GM13977 (cell line): ENCODE measurements at regions not wholly inside any gene's neighbourhood (a gene's known extent, or its start where the extent isn't known, plus 50 kb on each side); places are given as distances from the start of the nearest gene placed in this dataset.

Experiments
- DNase-seq: peaks from one replicate; pipeline ENCODE4 v3.0.0; 2012; ENCODE audit warnings: low spot score
- in situ Hi-C: fragments of 300-500 bp; cut with MboI; formaldehyde crosslinking; loops from one replicate; pipeline ENCODE4 v1.12.0; 2022; ENCODE audit warnings: low sequenced_read_pairs, low pct_unique_long_range_greater_than_20kb, mixed read lengths, inconsistent platforms; ENCODE audit not compliant: unreplicated experiment
- TF ChIP-seq, protein P1 (sequence below): IDR thresholded peaks from 2 replicates; pipeline ENCODE4 v1.5.1; 2012; ENCODE audit warnings: mild to moderate bottlenecking, control low read depth; ENCODE audit not compliant: insufficient read depth; ENCODE audit errors: extremely low read depth, missing control alignments

DNA sequence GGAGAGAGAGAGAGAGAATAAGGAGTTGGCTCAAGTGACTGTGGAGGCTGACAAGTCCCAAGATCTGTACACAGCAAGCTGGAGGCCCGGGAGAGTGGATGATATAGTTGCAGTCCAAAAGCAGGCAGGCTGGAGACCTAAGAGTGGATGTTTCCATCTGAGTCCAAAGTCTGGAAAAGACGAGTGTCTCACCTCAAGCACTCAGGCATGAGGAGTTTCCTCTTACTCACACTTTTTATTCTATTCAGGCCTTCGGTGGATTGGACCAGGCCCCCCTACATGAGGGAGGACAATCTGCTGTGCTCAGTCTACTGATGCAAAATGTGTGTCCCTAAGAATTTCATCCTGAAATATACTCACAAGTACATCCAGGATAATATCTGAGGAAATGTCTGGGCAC, 484.6 kb downstream of the VRK1 start:
- no peak for DNase-seq
- TF ChIP-seq, protein P1, sequence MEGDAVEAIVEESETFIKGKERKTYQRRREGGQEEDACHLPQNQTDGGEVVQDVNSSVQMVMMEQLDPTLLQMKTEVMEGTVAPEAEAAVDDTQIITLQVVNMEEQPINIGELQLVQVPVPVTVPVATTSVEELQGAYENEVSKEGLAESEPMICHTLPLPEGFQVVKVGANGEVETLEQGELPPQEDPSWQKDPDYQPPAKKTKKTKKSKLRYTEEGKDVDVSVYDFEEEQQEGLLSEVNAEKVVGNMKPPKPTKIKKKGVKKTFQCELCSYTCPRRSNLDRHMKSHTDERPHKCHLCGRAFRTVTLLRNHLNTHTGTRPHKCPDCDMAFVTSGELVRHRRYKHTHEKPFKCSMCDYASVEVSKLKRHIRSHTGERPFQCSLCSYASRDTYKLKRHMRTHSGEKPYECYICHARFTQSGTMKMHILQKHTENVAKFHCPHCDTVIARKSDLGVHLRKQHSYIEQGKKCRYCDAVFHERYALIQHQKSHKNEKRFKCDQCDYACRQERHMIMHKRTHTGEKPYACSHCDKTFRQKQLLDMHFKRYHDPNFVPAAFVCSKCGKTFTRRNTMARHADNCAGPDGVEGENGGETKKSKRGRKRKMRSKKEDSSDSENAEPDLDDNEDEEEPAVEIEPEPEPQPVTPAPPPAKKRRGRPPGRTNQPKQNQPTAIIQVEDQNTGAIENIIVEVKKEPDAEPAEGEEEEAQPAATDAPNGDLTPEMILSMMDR: no peak
- in situ Hi-C loops: no loop called here

DNA sequence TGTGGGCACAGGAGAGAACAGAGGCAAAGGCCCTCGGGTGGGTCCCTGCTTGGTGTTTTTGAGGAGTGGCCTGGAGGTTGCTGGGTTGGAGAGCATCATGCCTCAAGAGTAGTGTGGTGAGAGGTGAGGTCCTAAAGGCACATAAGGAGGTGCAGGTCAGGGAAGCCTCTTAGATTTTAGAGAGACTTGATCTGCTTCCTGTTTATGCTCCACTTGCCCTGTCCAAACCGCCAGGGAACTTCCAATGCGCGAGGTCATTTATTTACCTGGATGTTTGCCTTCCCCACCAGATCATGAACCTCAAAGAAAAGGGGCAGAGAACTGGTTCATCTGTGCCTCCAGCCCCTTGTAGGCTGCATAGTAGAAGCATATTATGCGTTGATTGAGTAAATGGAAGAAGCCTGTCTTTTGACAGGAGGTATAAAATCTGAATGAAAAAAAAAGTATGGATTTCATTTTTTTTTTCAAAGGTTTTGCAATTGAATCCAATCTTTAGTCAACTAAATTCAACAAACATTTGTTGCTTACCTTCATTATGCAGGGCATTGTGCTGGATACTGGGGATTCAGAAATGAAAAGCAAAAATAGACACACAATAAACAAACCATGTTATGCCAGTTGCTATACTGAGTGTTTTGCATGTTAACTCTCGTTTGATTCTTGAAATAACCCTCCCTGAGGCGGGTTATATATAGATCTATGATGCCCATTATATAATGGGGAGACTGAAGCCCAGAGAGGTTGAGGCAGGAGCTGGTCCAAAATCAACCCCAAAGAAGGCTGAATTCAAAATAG, 485.2 kb downstream of the VRK1 start:
- TF ChIP-seq, protein P1: no peak
- in situ Hi-C loops: no loop called here

DNA sequence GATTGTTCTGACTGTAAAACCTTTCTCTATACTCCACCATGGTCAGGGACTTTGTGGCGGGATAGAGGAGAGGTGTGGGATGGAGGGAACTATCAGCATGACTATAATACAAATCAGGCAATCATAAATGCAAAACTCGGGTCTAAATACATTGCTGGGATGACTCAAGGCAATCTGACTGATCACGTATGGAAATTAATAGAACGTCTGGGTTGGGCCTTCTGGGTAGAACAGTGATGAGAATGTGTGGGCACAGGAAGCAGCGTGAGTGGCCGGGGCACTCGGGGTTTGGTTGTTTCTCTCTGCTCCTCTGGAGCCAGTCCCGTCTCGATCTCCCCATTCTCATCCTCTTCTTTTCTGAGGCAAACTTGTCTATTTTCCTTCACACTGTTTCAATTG, 485.8 kb downstream of the VRK1 start:
- TF ChIP-seq, protein P1: no peak
- no peak for DNase-seq
- in situ Hi-C loops: no loop called here

More for the DNA sequence above, 485.2 kb downstream of the VRK1 start:
- no peak for DNase-seq

- TF ChIP-seq, protein P1: no peak
- in situ Hi-C loops: no loop called here
- DNase-seq: no peak
Observed at GRCh38 chr14:97283426-97283825, 486.2 kb downstream of the VRK1 start.

DNA sequence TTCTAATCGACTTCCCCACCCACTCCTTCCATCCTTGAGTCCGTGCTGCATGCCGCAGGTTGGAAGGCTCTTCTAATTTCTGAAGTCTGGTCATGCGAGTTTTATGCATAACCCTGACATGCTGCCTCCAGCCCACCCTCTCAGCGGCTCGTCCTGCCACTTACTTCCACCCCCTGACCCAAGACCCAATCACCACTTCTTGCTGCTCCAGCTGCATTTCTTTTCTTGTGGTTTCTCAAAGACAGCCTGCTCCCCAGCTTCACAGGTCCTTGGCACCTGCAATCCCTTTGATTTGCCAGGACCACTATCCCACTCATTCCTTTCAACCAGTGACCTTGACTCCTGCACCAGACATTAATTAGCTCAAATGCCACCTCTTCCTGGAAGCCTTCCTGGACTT, 486.7 kb downstream of the VRK1 start:
- no peak for DNase-seq
- TF ChIP-seq, protein P1: no peak
- in situ Hi-C loops: no loop called here

GRCh38 chr14:97287956-97288355, 490.8 kb downstream of the VRK1 start:
- DNase-seq: no peak
- TF ChIP-seq, protein P1: no peak
- in situ Hi-C loops: no loop called here
